K562 (cell line): ENCODE measurements at regions not wholly inside any gene's neighbourhood (a gene's known extent, or its start where the extent isn't known, plus 50 kb on each side); places are given as distances from the start of the nearest gene placed in this dataset.

Experiments used
- ATAC-seq: fragments of 200-7000 bp; cut with Tn5 transposase; 3 replicates; pipeline ENCODE4 v1.9.1; 2020; ENCODE audit warnings: moderate library complexity
- BruUV-seq: library from RNA; stranded (reverse); fragments of 400-500 nt; replicated peaks from 2 replicates; lab custom pipeline; 2021; lab: Mats Ljungman, UMichigan
- CTCF ChIA-PET: fragments of 300-600 bp; formaldehyde crosslinking; extraction: SDS; loops from one replicate; lab custom pipeline; 2021; ENCODE audit warnings: low intra/inter-chr PET ratio; lab: Yijun Ruan, JAX
- POLR2A ChIA-PET: fragments of 300-600, 350-650 bp; sonication (Branson Sonifier 250); formaldehyde crosslinking; extraction: SDS; loops from one replicate; lab custom pipeline; 2021; ENCODE audit warnings: antibody characterized with exemption, inconsistent platforms; lab: Yijun Ruan, JAX
- DNase-seq, 4 experiments: peaks; one replicate each; pipeline versions ENCODE4 v3.0.0 to v3.0.0-alpha.2; 2011 to 2018; ENCODE audit warnings: low spot score in 3 of 4, mixed read lengths in 3 of 4; ENCODE audit errors: extremely low read depth in 1 of 4
- FAIRE-seq: peaks from 2 replicates; lab custom pipeline; 2011; peaks lifted over from hg19 to GRCh38; lab: Jason Lieb, UNC
- H2AFZ ChIP-seq: 2 replicates; pipeline ENCODE4 v1.6.0; 2011; ENCODE audit warnings: low read depth, low read length, control low read depth, inconsistent platforms
- H3K27ac ChIP-seq: fragments of 200-600 bp; 3 replicates; pipeline ENCODE4 v1.8.0; 2011; ENCODE audit warnings: low read depth, mild to moderate bottlenecking, control low read depth, inconsistent platforms, low read length, moderate library complexity, mixed read lengths; ENCODE audit errors: extremely low read depth
- H3K27me3 ChIP-seq, 2 experiments: fragments of 300-600 bp in 1 of 2; 2 replicates in 1 of 2; 3 replicates in 1 of 2; pipeline versions ENCODE4 v1.6.0 to v1.8.0; 2011; ENCODE audit warnings: inconsistent platforms in 2 of 2, low read length in 2 of 2, mild to moderate bottlenecking in 1 of 2, mixed read lengths in 1 of 2, moderate library complexity in 1 of 2; ENCODE audit not compliant: control insufficient read depth in 2 of 2, insufficient read depth in 2 of 2
- H3K36me3 ChIP-seq: fragments of 300-600 bp; 3 replicates; pipeline ENCODE4 v1.8.0; 2011; ENCODE audit warnings: mild to moderate bottlenecking, low read length, inconsistent platforms; ENCODE audit not compliant: control insufficient read depth, insufficient read depth
- H3K4me1 ChIP-seq, 2 experiments: fragments of 200-600 bp in 1 of 2; replicated peaks in 1 of 2; 2 replicates in 1 of 2; 3 replicates in 1 of 2; pipeline versions ENCODE4 v1.5.1 to v1.8.0; 2011; ENCODE audit warnings: inconsistent platforms in 2 of 2, low read length in 2 of 2, mild to moderate bottlenecking in 1 of 2, mixed read lengths in 1 of 2, moderate library complexity in 1 of 2; ENCODE audit not compliant: control insufficient read depth in 2 of 2, insufficient read depth in 2 of 2
- H3K4me2 ChIP-seq: 2 replicates; pipeline ENCODE4 v1.6.1; 2011; ENCODE audit warnings: low read length, control low read depth, inconsistent platforms, mixed read lengths; ENCODE audit not compliant: insufficient read depth
- H3K4me3 ChIP-seq: fragments of 200-600 bp; sonication (generic), shearing (Covaris generic); 2 replicates; pipeline ENCODE4 v1.5.1; 2016; ENCODE audit warnings: control low read depth, inconsistent platforms
- H3K79me2 ChIP-seq: fragments of 200-600 bp; 3 replicates; pipeline ENCODE4 v1.8.0; 2011; ENCODE audit warnings: low read length, inconsistent platforms; ENCODE audit not compliant: control insufficient read depth, insufficient read depth
- H3K9ac ChIP-seq, 2 experiments: 2 replicates each; pipeline versions ENCODE4 v1.6.0 to v1.6.1; 2011; ENCODE audit warnings: low read depth in 2 of 2, low read length in 2 of 2, control low read depth in 1 of 2, inconsistent platforms in 1 of 2, mild to moderate bottlenecking in 1 of 2, mixed read lengths in 1 of 2; ENCODE audit not compliant: insufficient read depth in 1 of 2
- H3K9me1 ChIP-seq: one replicate; pipeline ENCODE4 v1.6.0; 2011; ENCODE audit warnings: inconsistent platforms, mild to moderate bottlenecking, low read length, moderate library complexity; ENCODE audit not compliant: control insufficient read depth, insufficient read depth
- H3K9me3 ChIP-seq: replicated peaks from 2 replicates; pipeline ENCODE4 v1.5.1; 2011; ENCODE audit warnings: low read depth, low read length, inconsistent platforms; ENCODE audit not compliant: control insufficient read depth, insufficient read depth
- H4K20me1 ChIP-seq: replicated peaks from 2 replicates; pipeline ENCODE4 v1.6.1; 2011; ENCODE audit warnings: low read length, inconsistent platforms, mixed read lengths; ENCODE audit not compliant: control insufficient read depth, insufficient read depth
- BRF2 ChIP-seq: IDR thresholded peaks from 3 replicates; pipeline ENCODE4 v1.6.1; 2011; ENCODE audit warnings: borderline replicate concordance, mild to moderate bottlenecking; ENCODE audit not compliant: insufficient read length, insufficient read depth
- ESRRB ChIP-seq: fragments of 250-450 bp; sonication (Bioruptor Pico); IDR thresholded peaks from 2 replicates; pipeline ENCODE4 v1.5.0; 2020; ENCODE audit warnings: mild to moderate bottlenecking, moderate library complexity, borderline replicate concordance
- GTF2B ChIP-seq: IDR thresholded peaks from 2 replicates; pipeline ENCODE4 v1.6.1; 2011; ENCODE audit not compliant: insufficient read length; ENCODE audit errors: extremely low read depth
- HMGN3 ChIP-seq: IDR thresholded peaks from 2 replicates; pipeline ENCODE4 v1.6.1; 2011; ENCODE audit warnings: borderline replicate concordance, low read depth, mild to moderate bottlenecking, mixed read lengths, low read length; ENCODE audit not compliant: insufficient read length; ENCODE audit errors: extremely low read depth
- MECOM ChIP-seq: fragments of 250-450 bp; sonication (Bioruptor Pico); IDR thresholded peaks from 2 replicates; pipeline ENCODE4 v1.8.0; 2022; ENCODE audit warnings: inconsistent platforms
- RREB1 ChIP-seq: fragments of 250-450 bp; sonication (Bioruptor Pico); IDR thresholded peaks from 2 replicates; pipeline ENCODE4 v1.4.0; 2020
- SMARCA4 ChIP-seq: fragments of 450-650 bp; IDR thresholded peaks from 2 replicates; pipeline ENCODE4 v1.6.1; 2016
- SRF ChIP-seq, 2 experiments: fragments of 250-450, 450-650 bp in 1 of 2; sonication (Bioruptor Pico) in 1 of 2; sonication (generic) in 1 of 2; formaldehyde crosslinking; IDR thresholded peaks; 2 replicates each; pipeline versions ENCODE4 v1.5.0 to v1.5.1; 2020 to 2022; ENCODE audit warnings: mild to moderate bottlenecking in 1 of 2, missing genetic modification reagents in 1 of 2
- STAT5A ChIP-seq: IDR thresholded peaks from 2 replicates; pipeline ENCODE4 v1.6.1; 2012; ENCODE audit warnings: low read length, inconsistent platforms, borderline replicate concordance
- USF2 ChIP-seq: sonication (generic); formaldehyde crosslinking; IDR thresholded peaks from 2 replicates; pipeline ENCODE4 v1.5.0; 2020; ENCODE audit warnings: missing genetic modification reagents
- ZFP91 ChIP-seq: sonication (generic); formaldehyde crosslinking; IDR thresholded peaks from 2 replicates; pipeline ENCODE4 v1.8.0; 2022; ENCODE audit warnings: mild to moderate bottlenecking, missing genetic modification reagents
- WGBS: fragments of 100-300 bp; shearing (Covaris generic); methylation state at CpG from one replicate; pipeline ENCODE4 v1.1.6; 2016; ENCODE audit warnings: low coverage, mixed read lengths; ENCODE audit not compliant: insufficient coverage; ENCODE audit errors: missing lambda C conversion rate; 5-methylcytosine and 5-hydroxymethylcytosine counted together
- in situ Hi-C: fragments of 300-500 bp; cut with MboI; formaldehyde crosslinking; loops from 4 replicates; pipeline ENCODE4 v1.15.0; 2018; ENCODE audit warnings: inconsistent platforms, mixed read lengths
- intact Hi-C: fragments of 100-400 bp; cut with micrococcal nuclease; formaldehyde crosslinking; loops from 2 replicates; pipeline ENCODE4 v1.14.2; 2022

- Histone ChIP-seq H3K9me1 (no peaks in the 10 kb centered on the region), H3K4me2 (no peak overlapping the region), H3K9ac (no peak overlapping the region), H3K79me2 (no peaks in the 10 kb centered on the region), H3K4me1 (no peaks in the 10 kb centered on the region), H3K27me3 (no peaks in the 10 kb centered on the region), H4K20me1 (no peaks in the 10 kb centered on the region), H2AFZ (no peak overlapping the region), H3K36me3 (no peaks in the 10 kb centered on the region), H3K9me3 (no peaks in the 10 kb centered on the region), H3K4me3 (no peak overlapping the region), H3K27ac (no peak overlapping the region)
- TF ChIP-seq ZFP91 (CRISPR knock-in tag): no peak
- TF ChIP-seq SRF (CRISPR knock-in tag; IDR thresholded peaks at IDR 0.05): no peak
- TF ChIP-seq HMGN3: no peak
- no peak for TF ChIP-seq RREB1
- no peak for TF ChIP-seq GTF2B
- no peak for TF ChIP-seq ESRRB (CRISPR knock-in tag)
- no peak for TF ChIP-seq USF2 (CRISPR knock-in tag)
- no peak for TF ChIP-seq STAT5A
- TF ChIP-seq MECOM: no peak
- no peak for TF ChIP-seq SMARCA4
- no peak for TF ChIP-seq BRF2
- FAIRE-seq (no peak), DNase-seq (no peak), ATAC-seq (no peak)
- no TSS peak for BruUV-seq
- ChIA-PET CTCF (no interaction called here), POLR2A (no interaction called here)
- in situ Hi-C loops (no loop called here), intact Hi-C loops (no loop called here)
- WGBS: 0% methylated on average over 1 of the region's 1 CpG
Observed at GRCh38 chr3:168653255-168653654, 557.5 kb upstream of the GOLIM4 start.
